ENCODE measurements at regions not wholly inside any gene's neighbourhood (a gene's known extent, or its start where the extent isn't known, plus 50 kb on each side); places are given as distances from the start of the nearest gene placed in this dataset.

DNA sequence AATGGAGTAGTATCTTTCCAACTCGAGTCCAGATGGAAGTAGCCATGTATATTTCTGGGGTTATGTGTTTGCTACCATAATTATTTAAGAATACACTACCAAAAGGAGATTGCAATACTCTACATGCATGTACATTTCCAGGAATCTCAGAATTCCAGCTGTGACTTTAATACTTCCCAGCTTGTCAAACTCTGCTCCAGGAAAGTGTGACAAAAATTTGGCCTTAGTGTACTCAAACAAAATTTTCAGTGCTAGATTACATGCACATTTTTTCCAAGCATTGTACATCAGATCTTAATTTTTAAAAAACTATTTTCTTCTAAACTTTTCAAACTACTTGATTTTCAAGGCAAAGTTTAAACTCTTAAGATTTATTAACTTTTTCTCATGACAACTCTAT is 1791.6 kb downstream of the SUCLG1 start:
- POLR2A ChIA-PET = no interaction called here
- Histone ChIP-seq H3K4me2 (ENCODE audit: control insufficient read depth, insufficient read depth) (no peak overlapping the region), H3K27me3 (replicated peaks in 1 of 2; ENCODE audit: control insufficient read depth in 2 of 2, insufficient read depth in 2 of 2, low read length in 1 of 2) (no peaks in the 10 kb centered on the region), H3K4me3 (no peak overlapping the region), H3K36me3 (ENCODE audit: control insufficient read depth in 2 of 2, insufficient read depth in 2 of 2, low read length in 1 of 2) (no peaks in the 10 kb centered on the region), H3K9me3 (replicated peaks; ENCODE audit: control insufficient read depth, insufficient read depth, low read length) (no peaks in the 10 kb centered on the region), H3K79me2 (ENCODE audit: control insufficient read depth, insufficient read depth, low read length) (no peaks in the 10 kb centered on the region), H3K27ac (ENCODE audit: control insufficient read depth, insufficient read depth) (no peak overlapping the region), H4K20me1 (ENCODE audit: control insufficient read depth, insufficient read depth) (no peaks in the 10 kb centered on the region), H3K4me1 (ENCODE audit: control insufficient read depth, insufficient read depth, low read length) (no peaks in the 10 kb centered on the region), H3K9ac (ENCODE audit: control insufficient read depth, insufficient read depth, low read length) (no peak overlapping the region), H2AFZ (ENCODE audit: control insufficient read depth, low read depth, low read length) (no peak overlapping the region)
- BruUV-seq (replicated peaks) = no TSS peak
- DNase-seq (ENCODE audit: low read depth, low spot score) = no peak
- no peak for ATAC-seq
- SMC1A ChIA-PET (ENCODE audit: uncharacterized antibody, unreplicated experiment) = no interaction called here
- in situ Hi-C loops (cut with MboI) = no loop called here
- RAD21 ChIA-PET (ENCODE audit: unreplicated experiment) = no interaction called here
- FAIRE-seq = no peak
- CTCF ChIA-PET = no interaction called here
- intact Hi-C loops (cut with micrococcal nuclease; ENCODE audit: unreplicated experiment) = no loop called here
- TF ChIP-seq TARDBP (IDR thresholded peaks at IDR 0.05; ENCODE audit: borderline replicate concordance) (no peak), ATF3 (IDR thresholded peaks at IDR 0.05; ENCODE audit: borderline replicate concordance, extremely low read depth, low read depth, low read length) (no peak), CUX1 (IDR thresholded peaks at IDR 0.05; ENCODE audit: insufficient replicate concordance, low read depth, low read length) (no peak), SUPT20H (IDR thresholded peaks at IDR 0.05; ENCODE audit: borderline replicate concordance, control insufficient read depth, low read depth, low read length) (no peak), ZSCAN29 (IDR thresholded peaks at IDR 0.05) (no peak)
- WGBS (ENCODE audit: insufficient coverage, insufficient replicate concordance, low lambda C conversion rate, missing lambda C conversion rate) = 0% methylated on average over 1 of the region's 1 CpG
